ENCODE measurements at regions not wholly inside any gene's neighbourhood (a gene's known extent, or its start where the extent isn't known, plus 50 kb on each side); places are given as distances from the start of the nearest gene placed in this dataset.
"Not testable (repeated sequence)": the region's sequence is repeated elsewhere in the genome, so short reads cannot be mapped to it uniquely, and the experiment has no call there.

GRCh38 chr3:144458283-144458682 is 486.7 kb downstream of the DIPK2A start:
- DNase-seq (ENCODE audit: low spot score), result no peak

GRCh38 chr3:144462337-144462736 is 490.7 kb downstream of the DIPK2A start:
- DNase-seq (ENCODE audit: low spot score), result no peak

GRCh38 chr3:144463911-144464310 is 492.3 kb downstream of the DIPK2A start:
- DNase-seq (ENCODE audit: low spot score), result no peak

GRCh38 chr3:144466114-144466513 is 494.5 kb downstream of the DIPK2A start:
- DNase-seq (ENCODE audit: low spot score), result no peak

- no peak for DNase-seq (ENCODE audit: low spot score)
These were observed 494.9 kb downstream of the DIPK2A start for GRCh38 chr3:144466540-144466939.

- DNase-seq (ENCODE audit: low spot score), result no peak
These were observed 499.0 kb downstream of the DIPK2A start for GRCh38 chr3:144470666-144471065.

GRCh38 chr3:144477593-144477992 is 506.0 kb downstream of the DIPK2A start:
- no peak for DNase-seq (ENCODE audit: low spot score)

GRCh38 chr3:144480416-144480919 is 508.8 kb downstream of the DIPK2A start:
- no peak for DNase-seq (ENCODE audit: low spot score)

GRCh38 chr3:144482876-144483275 is 511.3 kb downstream of the DIPK2A start:
- DNase-seq (ENCODE audit: low spot score), result no peak

- no peak for DNase-seq (ENCODE audit: low spot score)
These were observed 515.4 kb downstream of the DIPK2A start for GRCh38 chr3:144487011-144487410.

GRCh38 chr3:144488927-144489326 is 517.3 kb downstream of the DIPK2A start:
- no peak for DNase-seq (ENCODE audit: low spot score)

- DNase-seq (ENCODE audit: low spot score), result no peak
These were observed 519.7 kb downstream of the DIPK2A start for GRCh38 chr3:144491333-144491732.

GRCh38 chr3:144494651-144495050 is 523.0 kb downstream of the DIPK2A start:
- not testable (repeated sequence) for DNase-seq (ENCODE audit: low spot score)

GRCh38 chr3:144496141-144496835 is 524.7 kb downstream of the DIPK2A start:
- DNase-seq (ENCODE audit: low spot score), result no peak

GRCh38 chr3:144497452-144497851 is 525.8 kb downstream of the DIPK2A start:
- no peak for DNase-seq (ENCODE audit: low spot score)

- no peak for DNase-seq (ENCODE audit: low spot score)
These were observed 527.6 kb downstream of the DIPK2A start for GRCh38 chr3:144499001-144499930.

GRCh38 chr3:144501467-144501866 is 529.8 kb downstream of the DIPK2A start:
- no peak for DNase-seq (ENCODE audit: low spot score)

- no peak for DNase-seq (ENCODE audit: low spot score)
These were observed 530.8 kb downstream of the DIPK2A start for GRCh38 chr3:144502402-144502801.

GRCh38 chr3:144506375-144506774 is 534.8 kb downstream of the DIPK2A start:
- DNase-seq (ENCODE audit: low spot score), result not testable (repeated sequence)

- no peak for DNase-seq (ENCODE audit: low spot score)
These were observed 539.7 kb downstream of the DIPK2A start for GRCh38 chr3:144511346-144511745.

- no peak for DNase-seq (ENCODE audit: low spot score)
These were observed 544.4 kb downstream of the DIPK2A start for GRCh38 chr3:144516026-144516425.

GRCh38 chr3:144516589-144516988 is 545.0 kb downstream of the DIPK2A start:
- no peak for DNase-seq (ENCODE audit: low spot score)

- DNase-seq (ENCODE audit: low spot score), result no peak
These were observed 549.5 kb downstream of the DIPK2A start for GRCh38 chr3:144521131-144521530.

Measured in NAMALWA (cell line).